ENCODE measurements at regions not wholly inside any gene's neighbourhood (a gene's known extent, or its start where the extent isn't known, plus 50 kb on each side); places are given as distances from the start of the nearest gene placed in this dataset.

GRCh38 chr15:94602754-94603470 is 371.6 kb downstream of the MCTP2 start:
- TF ChIP-seq POU6F1 (CRISPR knock-in tag; IDR thresholded peaks at IDR 0.05; ENCODE audit: borderline replicate concordance, low read depth) (no peak), TOX (CRISPR knock-in tag; IDR thresholded peaks at IDR 0.05; ENCODE audit: borderline replicate concordance) (no peak), CSRNP3 (CRISPR knock-in tag; IDR thresholded peaks at IDR 0.05) (no peak), ZFP3 (CRISPR knock-in tag; IDR thresholded peaks at IDR 0.05) (no peak), ESRRG (CRISPR knock-in tag; IDR thresholded peaks at IDR 0.05) (no peak)
- ATAC-seq, result no peak

- TF ChIP-seq TSHZ2 (CRISPR knock-in tag; IDR thresholded peaks at IDR 0.05) (no peak), TOX (CRISPR knock-in tag; IDR thresholded peaks at IDR 0.05; ENCODE audit: borderline replicate concordance) (no peak), ZC3H10 (CRISPR knock-in tag; IDR thresholded peaks at IDR 0.05) (no peak), ESRRG (CRISPR knock-in tag; IDR thresholded peaks at IDR 0.05) (no peak), ZFP30 (CRISPR knock-in tag; IDR thresholded peaks at IDR 0.05) (no peak), ZNF8 (CRISPR knock-in tag; IDR thresholded peaks at IDR 0.05) (no peak), PATZ1 (CRISPR knock-in tag; IDR thresholded peaks at IDR 0.05; ENCODE audit: borderline replicate concordance) (no peak), ARNTL (CRISPR knock-in tag; IDR thresholded peaks at IDR 0.05; ENCODE audit: borderline replicate concordance, low read depth) (no peak), CSRNP3 (CRISPR knock-in tag; IDR thresholded peaks at IDR 0.05) (no peak), ISL1 (CRISPR knock-in tag; IDR thresholded peaks at IDR 0.05) (no peak), PPARA (CRISPR knock-in tag; IDR thresholded peaks at IDR 0.05; ENCODE audit: borderline replicate concordance) (no peak), ZNF565 (CRISPR knock-in tag; conservative IDR thresholded peaks at IDR 0.05; ENCODE audit: low read depth) (no peak), RARB (CRISPR knock-in tag; IDR thresholded peaks at IDR 0.05) (no peak), BACH2 (CRISPR knock-in tag; IDR thresholded peaks at IDR 0.05; ENCODE audit: borderline replicate concordance) (no peak), CREB5 (CRISPR knock-in tag; IDR thresholded peaks at IDR 0.05; ENCODE audit: low read depth) (no peak), SNAI2 (CRISPR knock-in tag; IDR thresholded peaks at IDR 0.05) (no peak), ZFP3 (CRISPR knock-in tag; IDR thresholded peaks at IDR 0.05) (no peak), TCF4 (CRISPR knock-in tag; IDR thresholded peaks at IDR 0.05; ENCODE audit: borderline replicate concordance) (no peak), OSR1 (CRISPR knock-in tag; IDR thresholded peaks at IDR 0.05) (no peak)
- ATAC-seq, result no peak
Observed at GRCh38 chr15:94606286-94606685, 374.9 kb downstream of the MCTP2 start.

Data from SK-N-SH treated with all-trans-retinoic acid at 6 μM for 48 hours (cell line).